ENCODE measurements at regions not wholly inside any gene's neighbourhood (a gene's known extent, or its start where the extent isn't known, plus 50 kb on each side); places are given as distances from the start of the nearest gene placed in this dataset.

GRCh38 chr5:67409126-67409777 is 212.7 kb upstream of the CD180 start:
- no peak overlapping the region for H3K4me3 Mint-ChIP-seq
- no peak overlapping the region for H3K27ac Mint-ChIP-seq
- H3K36me3 Mint-ChIP-seq (ENCODE audit: low read depth) = no peaks in the 10 kb centered on the region
- ATAC-seq = no peak
- peaks cover 4% of the 10 kb centered on the region for H3K27me3 Mint-ChIP-seq
- no peaks in the 10 kb centered on the region for H3K4me1 Mint-ChIP-seq (ENCODE audit: low read depth)
- CTCF ChIA-PET = no interaction called here
- POLR2A ChIA-PET = no interaction called here
- intact Hi-C loops (cut with micrococcal nuclease) = no loop called here
- no peak for DNase-seq
- no peaks in the 10 kb centered on the region for H3K9me3 Mint-ChIP-seq
- TF ChIP-seq CTCF (IDR thresholded peaks at IDR 0.05) = no peak

- Mint-ChIP-seq H3K4me1 (ENCODE audit: low read depth) (no peaks in the 10 kb centered on the region), H3K27me3 (peaks cover 4% of the 10 kb centered on the region), H3K4me3 (no peak overlapping the region), H3K9me3 (no peaks in the 10 kb centered on the region), H3K27ac (no peak overlapping the region), H3K36me3 (ENCODE audit: low read depth) (no peaks in the 10 kb centered on the region)
- ChIA-PET CTCF (no interaction called here), POLR2A (no interaction called here)
- intact Hi-C loops (cut with micrococcal nuclease) = no loop called here
- DNase-seq (no peak), ATAC-seq (no peak)
- TF ChIP-seq CTCF (IDR thresholded peaks at IDR 0.05) = no peak
These were observed 211.4 kb upstream of the CD180 start for GRCh38 chr5:67407979-67408378.

- intact Hi-C loops (cut with micrococcal nuclease) = no loop called here
- ATAC-seq (no peak), DNase-seq (no peak)
- Mint-ChIP-seq H3K27me3 (peaks cover 2% of the 10 kb centered on the region), H3K4me1 (ENCODE audit: low read depth) (no peaks in the 10 kb centered on the region), H3K27ac (no peak overlapping the region), H3K36me3 (ENCODE audit: low read depth) (no peaks in the 10 kb centered on the region), H3K9me3 (no peaks in the 10 kb centered on the region), H3K4me3 (no peak overlapping the region)
- TF ChIP-seq CTCF (IDR thresholded peaks at IDR 0.05) = no peak
- CTCF ChIA-PET = no interaction called here
- POLR2A ChIA-PET = interaction anchor here (0.7 kb wide), 1 partner anchor 1171 kb away, joined by 3 read pairs; no protein-coding TSS in a partner anchor
These were observed 209.2 kb upstream of the CD180 start for GRCh38 chr5:67405755-67406154.

GRCh38 chr5:67405101-67405364 is 208.4 kb upstream of the CD180 start:
- H3K27me3 Mint-ChIP-seq = no peaks in the 10 kb centered on the region
- ChIA-PET POLR2A (no interaction called here), CTCF (no interaction called here)
- ATAC-seq (no peak), DNase-seq (no peak)
- no peaks in the 10 kb centered on the region for H3K36me3 Mint-ChIP-seq (ENCODE audit: low read depth)
- TF ChIP-seq CTCF (IDR thresholded peaks at IDR 0.05) = no peak
- H3K9me3 Mint-ChIP-seq = no peaks in the 10 kb centered on the region
- no peak overlapping the region for H3K4me3 Mint-ChIP-seq
- no peaks in the 10 kb centered on the region for H3K4me1 Mint-ChIP-seq (ENCODE audit: low read depth)
- H3K27ac Mint-ChIP-seq = no peak overlapping the region
- intact Hi-C loops (cut with micrococcal nuclease) = no loop called here

- no peak overlapping the region for H3K4me3 Mint-ChIP-seq
- CTCF ChIA-PET = no interaction called here
- H3K4me1 Mint-ChIP-seq (ENCODE audit: low read depth) = no peaks in the 10 kb centered on the region
- H3K27ac Mint-ChIP-seq = no peak overlapping the region
- H3K27me3 Mint-ChIP-seq = no peaks in the 10 kb centered on the region
- no peaks in the 10 kb centered on the region for H3K36me3 Mint-ChIP-seq (ENCODE audit: low read depth)
- POLR2A ChIA-PET = no interaction called here
- ATAC-seq (no peak), DNase-seq (no peak)
- intact Hi-C loops (cut with micrococcal nuclease) = no loop called here
- H3K9me3 Mint-ChIP-seq = no peaks in the 10 kb centered on the region
- no peak for TF ChIP-seq CTCF (IDR thresholded peaks at IDR 0.05)
These were observed 207.9 kb upstream of the CD180 start for GRCh38 chr5:67404256-67405100.
